ENCODE measurements at regions not wholly inside any gene's neighbourhood (a gene's known extent, or its start where the extent isn't known, plus 50 kb on each side); places are given as distances from the start of the nearest gene placed in this dataset.
"Not testable (repeated sequence)": the region's sequence is repeated elsewhere in the genome, so short reads cannot be mapped to it uniquely, and the experiment has no call there.

DNA sequence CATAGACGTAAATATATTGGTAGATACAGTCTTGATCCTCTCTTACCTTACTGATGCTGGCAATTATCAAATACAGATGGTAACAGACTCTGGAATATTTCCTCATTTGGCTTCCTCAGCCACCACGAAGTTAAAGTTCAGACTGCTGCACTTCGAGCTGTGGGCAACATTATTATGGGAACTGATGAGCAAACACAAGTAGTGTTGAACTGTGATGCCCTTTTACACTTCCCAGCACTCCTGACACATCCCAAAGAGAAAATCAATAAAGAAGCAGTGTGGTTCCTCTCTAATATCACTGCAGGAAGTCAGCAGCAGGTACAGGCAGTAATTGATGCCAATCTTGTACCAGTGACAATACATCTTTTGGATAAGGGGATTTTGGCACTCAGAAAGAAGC lies 162.7 kb upstream of the NT5E start:
- Histone ChIP-seq H3K27me3 (ENCODE audit: control insufficient read depth, insufficient read depth, low read length, poor library complexity, severe bottlenecking) (no peaks in the 10 kb centered on the region), H3K9me3 (ENCODE audit: control insufficient read depth, low read length) (no peaks in the 10 kb centered on the region), H3K36me3 (ENCODE audit: control insufficient read depth, insufficient read depth, low read length) (no peaks in the 10 kb centered on the region), H3K4me1 (ENCODE audit: control insufficient read depth, insufficient read depth, low read length) (no peaks in the 10 kb centered on the region), H3K4me3 (ENCODE audit: insufficient read depth, low read depth, low read length) (no peak overlapping the region), H3K27ac (ENCODE audit: insufficient read depth, low read depth, low read length, poor library complexity, severe bottlenecking) (no peak overlapping the region)
- 93 to 97% methylated on average over 3 of the region's 3 CpGs for WGBS, 2 experiments

DNA sequence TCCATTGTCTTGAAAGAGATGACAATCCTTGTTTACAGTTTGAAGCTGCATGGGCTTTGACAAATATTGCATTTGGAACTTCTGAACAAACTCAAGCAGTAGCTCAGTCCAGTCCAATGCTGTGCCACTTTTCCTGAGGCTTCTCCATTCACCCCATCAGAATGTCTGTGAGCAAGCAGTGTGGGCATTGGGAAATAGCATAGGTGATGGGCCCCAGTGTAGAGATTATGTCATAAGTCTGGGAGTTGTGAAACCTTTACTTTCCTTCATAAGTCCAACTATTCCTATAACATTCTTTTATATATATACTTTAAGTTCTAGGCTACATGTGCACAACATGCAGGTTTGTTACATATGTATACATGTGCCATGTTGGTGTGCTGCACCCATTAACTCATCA lies 163.4 kb upstream of the NT5E start:
- H3K9me3 ChIP-seq (ENCODE audit: control insufficient read depth, low read length); H3K4me3 ChIP-seq (ENCODE audit: insufficient read depth, low read depth, low read length); H3K4me1 ChIP-seq (ENCODE audit: control insufficient read depth, insufficient read depth, low read length); H3K27me3 ChIP-seq (ENCODE audit: control insufficient read depth, insufficient read depth, low read length, poor library complexity, severe bottlenecking); H3K36me3 ChIP-seq (ENCODE audit: control insufficient read depth, insufficient read depth, low read length); H3K27ac ChIP-seq (ENCODE audit: insufficient read depth, low read depth, low read length, poor library complexity, severe bottlenecking): not testable (repeated sequence)

- Histone ChIP-seq H3K27ac (ENCODE audit: insufficient read depth, low read depth, low read length, poor library complexity, severe bottlenecking) (no peak overlapping the region), H3K36me3 (ENCODE audit: control insufficient read depth, insufficient read depth, low read length) (no peaks in the 10 kb centered on the region), H3K4me1 (ENCODE audit: control insufficient read depth, insufficient read depth, low read length) (no peaks in the 10 kb centered on the region), H3K27me3 (ENCODE audit: control insufficient read depth, insufficient read depth, low read length, poor library complexity, severe bottlenecking) (no peaks in the 10 kb centered on the region), H3K4me3 (ENCODE audit: insufficient read depth, low read depth, low read length) (no peak overlapping the region), H3K9me3 (ENCODE audit: control insufficient read depth, low read length) (no peaks in the 10 kb centered on the region)
- 91 to 93% methylated on average over 22 of the region's 22 CpGs for WGBS, 2 experiments
These were observed 163.9 kb upstream of the NT5E start for GRCh38 chr6:85285934-85286333.

GRCh38 chr6:85285114-85285513 lies 164.8 kb upstream of the NT5E start:
- Histone ChIP-seq H3K27ac (ENCODE audit: insufficient read depth, low read depth, low read length, poor library complexity, severe bottlenecking) (no peak overlapping the region), H3K36me3 (ENCODE audit: control insufficient read depth, insufficient read depth, low read length) (no peaks in the 10 kb centered on the region), H3K4me1 (ENCODE audit: control insufficient read depth, insufficient read depth, low read length) (no peaks in the 10 kb centered on the region), H3K27me3 (ENCODE audit: control insufficient read depth, insufficient read depth, low read length, poor library complexity, severe bottlenecking) (no peaks in the 10 kb centered on the region), H3K9me3 (ENCODE audit: control insufficient read depth, low read length) (no peaks in the 10 kb centered on the region), H3K4me3 (ENCODE audit: insufficient read depth, low read depth, low read length) (no peak overlapping the region)
- 94 to 95% methylated on average over 6 of the region's 6 CpGs for WGBS, 2 experiments

GRCh38 chr6:85283436-85283835 lies 166.4 kb upstream of the NT5E start:
- 95% methylated on average over 3 of the region's 3 CpGs for WGBS, 2 experiments
- H3K9me3 ChIP-seq (ENCODE audit: control insufficient read depth, low read length), result no peaks in the 10 kb centered on the region
- H3K36me3 ChIP-seq (ENCODE audit: control insufficient read depth, insufficient read depth, low read length), result no peaks in the 10 kb centered on the region
- no peak overlapping the region for H3K4me3 ChIP-seq (ENCODE audit: insufficient read depth, low read depth, low read length)
- H3K27me3 ChIP-seq (ENCODE audit: control insufficient read depth, insufficient read depth, low read length, poor library complexity, severe bottlenecking), result no peaks in the 10 kb centered on the region
- H3K27ac ChIP-seq (ENCODE audit: insufficient read depth, low read depth, low read length, poor library complexity, severe bottlenecking), result no peak overlapping the region
- no peaks in the 10 kb centered on the region for H3K4me1 ChIP-seq (ENCODE audit: control insufficient read depth, insufficient read depth, low read length)

GRCh38 chr6:85278466-85279035 lies 171.3 kb upstream of the NT5E start:
- no peaks in the 10 kb centered on the region for H3K27me3 ChIP-seq (ENCODE audit: control insufficient read depth, insufficient read depth, low read length, poor library complexity, severe bottlenecking)
- no peaks in the 10 kb centered on the region for H3K36me3 ChIP-seq (ENCODE audit: control insufficient read depth, insufficient read depth, low read length)
- 89 to 97% methylated on average over 3 of the region's 3 CpGs for WGBS, 2 experiments
- H3K4me3 ChIP-seq (ENCODE audit: insufficient read depth, low read depth, low read length), result no peak overlapping the region
- H3K4me1 ChIP-seq (ENCODE audit: control insufficient read depth, insufficient read depth, low read length), result no peaks in the 10 kb centered on the region
- no peak overlapping the region for H3K27ac ChIP-seq (ENCODE audit: insufficient read depth, low read depth, low read length, poor library complexity, severe bottlenecking)
- no peaks in the 10 kb centered on the region for H3K9me3 ChIP-seq (ENCODE audit: control insufficient read depth, low read length)

- H3K36me3 ChIP-seq (ENCODE audit: control insufficient read depth, insufficient read depth, low read length); H3K4me1 ChIP-seq (ENCODE audit: control insufficient read depth, insufficient read depth, low read length); H3K9me3 ChIP-seq (ENCODE audit: control insufficient read depth, low read length); H3K27ac ChIP-seq (ENCODE audit: insufficient read depth, low read depth, low read length, poor library complexity, severe bottlenecking); H3K4me3 ChIP-seq (ENCODE audit: insufficient read depth, low read depth, low read length); H3K27me3 ChIP-seq (ENCODE audit: control insufficient read depth, insufficient read depth, low read length, poor library complexity, severe bottlenecking): not testable (repeated sequence)
- 83 to 100% methylated on average over 1 of the region's 1 CpG for WGBS, 2 experiments
These were observed 173.9 kb upstream of the NT5E start for GRCh38 chr6:85276026-85276425.

GRCh38 chr6:85275338-85275985 lies 174.4 kb upstream of the NT5E start:
- H3K4me1 ChIP-seq (ENCODE audit: control insufficient read depth, insufficient read depth, low read length), result no peaks in the 10 kb centered on the region
- H3K27ac ChIP-seq (ENCODE audit: insufficient read depth, low read depth, low read length, poor library complexity, severe bottlenecking), result no peak overlapping the region
- H3K36me3 ChIP-seq (ENCODE audit: control insufficient read depth, insufficient read depth, low read length), result no peaks in the 10 kb centered on the region
- 82 to 84% methylated on average over 5 to 6 of the region's 6 CpGs for WGBS, 2 experiments
- H3K27me3 ChIP-seq (ENCODE audit: control insufficient read depth, insufficient read depth, low read length, poor library complexity, severe bottlenecking), result no peaks in the 10 kb centered on the region
- H3K4me3 ChIP-seq (ENCODE audit: insufficient read depth, low read depth, low read length), result no peak overlapping the region
- no peaks in the 10 kb centered on the region for H3K9me3 ChIP-seq (ENCODE audit: control insufficient read depth, low read length)

GRCh38 chr6:85273870-85274269 lies 176.0 kb upstream of the NT5E start:
- no peak overlapping the region for H3K4me3 ChIP-seq (ENCODE audit: insufficient read depth, low read depth, low read length)
- no peaks in the 10 kb centered on the region for H3K36me3 ChIP-seq (ENCODE audit: control insufficient read depth, insufficient read depth, low read length)
- no peak overlapping the region for H3K27ac ChIP-seq (ENCODE audit: insufficient read depth, low read depth, low read length, poor library complexity, severe bottlenecking)
- H3K4me1 ChIP-seq (ENCODE audit: control insufficient read depth, insufficient read depth, low read length), result no peaks in the 10 kb centered on the region
- H3K9me3 ChIP-seq (ENCODE audit: control insufficient read depth, low read length), result no peaks in the 10 kb centered on the region
- H3K27me3 ChIP-seq (ENCODE audit: control insufficient read depth, insufficient read depth, low read length, poor library complexity, severe bottlenecking), result no peaks in the 10 kb centered on the region

DNA sequence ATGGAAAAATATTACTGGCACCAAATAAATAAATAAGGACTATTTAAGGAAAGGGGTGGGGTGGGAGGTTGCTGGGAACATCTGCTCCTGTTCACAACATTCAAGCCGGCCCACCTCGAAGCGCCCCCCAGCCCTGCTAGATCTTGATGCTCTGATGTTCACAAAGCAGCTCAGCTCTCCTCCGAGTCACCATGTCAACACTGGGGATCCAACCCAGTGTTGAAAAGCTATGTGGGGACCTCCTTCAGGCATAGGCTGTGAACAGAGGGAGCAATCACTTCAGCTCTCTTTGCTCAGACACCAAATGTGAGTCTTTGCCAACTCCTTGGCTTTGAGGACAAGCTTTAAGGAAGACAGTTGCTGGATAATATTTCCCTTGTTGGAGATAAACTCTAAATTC lies 176.8 kb upstream of the NT5E start:
- Histone ChIP-seq H3K4me1 (ENCODE audit: control insufficient read depth, insufficient read depth, low read length) (no peaks in the 10 kb centered on the region), H3K9me3 (ENCODE audit: control insufficient read depth, low read length) (no peaks in the 10 kb centered on the region), H3K27me3 (ENCODE audit: control insufficient read depth, insufficient read depth, low read length, poor library complexity, severe bottlenecking) (no peaks in the 10 kb centered on the region), H3K27ac (ENCODE audit: insufficient read depth, low read depth, low read length, poor library complexity, severe bottlenecking) (no peak overlapping the region), H3K4me3 (ENCODE audit: insufficient read depth, low read depth, low read length) (no peak overlapping the region), H3K36me3 (ENCODE audit: control insufficient read depth, insufficient read depth, low read length) (no peaks in the 10 kb centered on the region)
- WGBS, 2 experiments, result 88 to 89% methylated on average over 4 of the region's 4 CpGs

DNA sequence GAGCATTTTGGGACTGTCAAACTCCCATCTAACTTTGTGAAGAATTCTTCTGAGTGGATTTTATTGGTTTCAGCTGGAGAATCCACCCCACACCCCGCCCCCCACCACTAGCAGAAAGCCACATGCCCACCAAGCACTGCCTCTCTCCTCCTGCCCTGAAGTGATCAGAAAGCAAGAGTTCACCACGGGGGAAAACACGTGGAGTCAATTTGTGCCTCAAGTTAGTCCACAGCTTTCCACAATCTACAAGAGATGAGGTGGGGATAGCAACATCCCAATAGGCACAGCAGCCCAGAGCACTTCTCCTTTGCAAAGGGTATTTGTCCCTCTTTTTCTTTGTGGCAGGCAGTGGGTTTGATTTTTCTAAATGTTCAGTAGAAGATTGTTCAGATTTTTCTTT lies 177.3 kb upstream of the NT5E start:
- WGBS, 2 experiments, result 85 to 86% methylated on average over 3 of the region's 3 CpGs

More for the DNA sequence above, 177.3 kb upstream of the NT5E start:
- H3K36me3 ChIP-seq (ENCODE audit: control insufficient read depth, insufficient read depth, low read length), result no peaks in the 10 kb centered on the region
- no peak overlapping the region for H3K4me3 ChIP-seq (ENCODE audit: insufficient read depth, low read depth, low read length)
- no peak overlapping the region for H3K27ac ChIP-seq (ENCODE audit: insufficient read depth, low read depth, low read length, poor library complexity, severe bottlenecking)
- H3K9me3 ChIP-seq (ENCODE audit: control insufficient read depth, low read length), result no peaks in the 10 kb centered on the region
- no peaks in the 10 kb centered on the region for H3K27me3 ChIP-seq (ENCODE audit: control insufficient read depth, insufficient read depth, low read length, poor library complexity, severe bottlenecking)
- no peaks in the 10 kb centered on the region for H3K4me1 ChIP-seq (ENCODE audit: control insufficient read depth, insufficient read depth, low read length)
